Right hindlimb (tissue), 1 donor: ENCODE measurements at regions not wholly inside any gene's neighbourhood (a gene's known extent, or its start where the extent isn't known, plus 50 kb on each side); places are given as distances from the start of the nearest gene placed in this dataset.
A peak's percentile ranks its signal among the peaks of the same experiment; 100 is the strongest.
"Not testable (repeated sequence)": the region's sequence is repeated elsewhere in the genome, so short reads cannot be mapped to it uniquely, and the experiment has no call there.

Experiments
- DNase-seq: peaks from one replicate; pipeline ENCODE4 v3.0.0-alpha.2; 2018

DNA sequence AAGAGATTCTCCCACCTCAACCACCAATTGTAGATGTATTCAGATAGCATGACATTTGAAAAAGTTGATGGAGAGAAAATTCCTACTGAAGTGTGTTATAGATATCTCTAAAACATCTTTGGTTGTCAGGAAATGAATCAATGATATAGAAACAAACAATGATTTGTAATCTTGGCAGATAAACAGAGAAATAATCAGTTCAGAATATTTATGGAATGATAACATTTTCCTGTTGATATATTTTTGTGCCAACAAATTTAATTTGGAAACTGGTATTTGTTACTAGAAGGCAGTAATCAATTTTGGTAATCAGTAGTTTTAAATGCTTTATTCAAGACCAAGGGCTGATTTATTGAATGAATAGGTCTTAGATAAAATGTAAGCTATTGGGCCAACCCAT lies 695.6 kb downstream of the USP25 start:
- DNase-seq = no peak

GRCh38 chr21:16426936-16427335 lies 697.2 kb downstream of the USP25 start:
- no peak for DNase-seq

DNA sequence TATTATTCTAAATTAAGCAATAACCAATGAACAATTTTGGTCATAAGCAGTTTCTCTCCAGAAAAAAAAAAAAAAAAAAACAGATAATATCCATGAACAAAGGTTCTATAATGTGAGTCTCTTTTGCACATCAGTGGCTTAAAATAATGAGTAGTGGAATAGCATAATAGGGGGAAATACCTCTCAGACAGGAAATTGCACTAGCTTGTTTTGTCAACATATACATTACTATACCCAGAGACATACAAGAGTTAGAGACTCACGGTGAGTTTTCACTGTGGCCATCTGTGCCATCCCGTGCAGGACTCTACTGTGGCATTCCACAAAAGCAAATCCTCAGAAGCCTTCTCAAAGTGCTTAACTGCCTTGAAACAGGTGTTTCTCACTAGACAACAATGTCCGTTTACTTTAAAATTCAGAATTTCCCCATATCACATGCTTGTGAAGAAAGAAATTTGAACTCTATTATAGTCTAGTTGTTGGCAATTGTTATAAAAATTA lies 697.9 kb downstream of the USP25 start:
- no peak for DNase-seq

- no peak for DNase-seq
Observed at GRCh38 chr21:16437586-16437985, 707.8 kb downstream of the USP25 start.

DNA sequence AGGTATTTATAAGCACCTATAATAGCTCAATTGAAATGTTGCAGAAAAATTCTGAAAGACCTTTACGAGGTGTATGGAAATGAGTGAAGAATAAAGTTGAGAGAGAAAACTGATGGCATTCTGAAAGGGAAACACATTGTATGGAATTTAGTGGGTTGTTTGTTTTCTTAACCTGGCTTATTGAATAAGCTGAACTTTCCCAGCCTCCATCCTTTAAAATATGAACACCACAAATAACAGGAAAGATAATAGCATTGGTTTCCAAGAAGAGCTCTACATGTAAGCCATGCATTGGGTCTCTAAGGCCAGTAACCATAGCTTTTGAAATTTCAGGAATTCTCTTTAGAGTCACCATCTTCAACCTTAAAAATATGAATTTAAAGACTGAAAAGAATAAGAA lies 709.0 kb downstream of the USP25 start:
- no peak for DNase-seq

DNA sequence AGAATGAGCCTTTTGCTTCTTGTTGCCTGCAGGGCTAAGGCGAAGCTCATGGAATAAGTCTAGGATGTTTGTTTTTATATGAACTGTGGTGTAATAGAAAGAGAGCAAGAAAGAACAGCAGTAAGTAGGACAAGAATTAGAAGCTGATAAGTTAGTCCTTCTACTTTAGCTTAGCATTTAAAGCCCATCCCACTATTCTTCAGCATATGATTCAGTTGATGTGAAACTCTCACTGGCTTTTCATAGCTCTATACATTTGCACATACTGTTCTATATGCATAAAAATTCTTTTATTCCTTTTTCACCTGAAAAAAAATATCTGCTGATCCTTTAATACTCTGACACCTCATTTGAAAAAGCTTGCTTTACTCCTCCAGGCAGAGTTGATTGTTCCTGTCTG lies 712.0 kb downstream of the USP25 start:
- DNase-seq = no peak

DNA sequence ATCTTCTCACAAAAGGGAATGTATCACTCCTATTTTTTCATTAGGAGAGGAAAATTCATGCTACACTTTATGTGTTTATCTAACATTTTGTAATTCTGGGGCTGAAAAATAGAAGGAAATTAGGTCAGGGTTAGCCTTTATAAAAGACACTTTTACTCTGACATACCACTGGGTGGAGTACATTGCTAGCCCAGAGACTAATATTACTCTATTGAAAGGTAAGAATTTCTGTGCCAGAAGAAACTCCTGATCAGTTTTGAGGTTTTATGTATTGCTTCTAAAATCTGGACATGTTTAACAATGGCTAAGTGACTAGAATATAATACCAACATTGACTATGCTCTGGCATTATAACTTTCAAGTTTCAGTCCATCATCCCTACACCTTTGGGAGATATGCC lies 724.6 kb downstream of the USP25 start:
- DNase-seq = no peak

DNA sequence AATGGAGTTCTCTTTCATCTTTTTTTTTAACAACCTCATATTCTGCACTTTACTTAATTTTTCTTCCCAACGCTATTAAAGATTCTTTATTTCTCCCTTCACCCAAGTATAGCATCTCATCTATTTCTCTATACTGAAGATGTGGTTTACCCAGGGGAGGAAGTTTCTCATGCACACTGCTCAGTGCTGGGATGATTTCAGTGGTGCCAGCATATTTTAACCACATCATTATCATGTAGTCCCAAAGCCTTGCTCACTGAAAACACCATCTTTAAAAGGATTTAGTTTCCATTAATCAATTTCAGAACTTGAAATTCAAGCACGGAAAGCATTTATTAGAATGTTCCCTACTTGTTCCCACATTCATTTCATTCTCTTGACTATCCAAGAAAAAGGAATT lies 725.7 kb downstream of the USP25 start:
- DNase-seq = no peak

- peak; percentile 53 for DNase-seq
Observed at GRCh38 chr21:16455978-16456377, 726.2 kb downstream of the USP25 start.

- no peak for DNase-seq
Observed at GRCh38 chr21:16457498-16457897, 727.7 kb downstream of the USP25 start.

GRCh38 chr21:16460936-16461335 lies 731.2 kb downstream of the USP25 start:
- no peak for DNase-seq

DNA sequence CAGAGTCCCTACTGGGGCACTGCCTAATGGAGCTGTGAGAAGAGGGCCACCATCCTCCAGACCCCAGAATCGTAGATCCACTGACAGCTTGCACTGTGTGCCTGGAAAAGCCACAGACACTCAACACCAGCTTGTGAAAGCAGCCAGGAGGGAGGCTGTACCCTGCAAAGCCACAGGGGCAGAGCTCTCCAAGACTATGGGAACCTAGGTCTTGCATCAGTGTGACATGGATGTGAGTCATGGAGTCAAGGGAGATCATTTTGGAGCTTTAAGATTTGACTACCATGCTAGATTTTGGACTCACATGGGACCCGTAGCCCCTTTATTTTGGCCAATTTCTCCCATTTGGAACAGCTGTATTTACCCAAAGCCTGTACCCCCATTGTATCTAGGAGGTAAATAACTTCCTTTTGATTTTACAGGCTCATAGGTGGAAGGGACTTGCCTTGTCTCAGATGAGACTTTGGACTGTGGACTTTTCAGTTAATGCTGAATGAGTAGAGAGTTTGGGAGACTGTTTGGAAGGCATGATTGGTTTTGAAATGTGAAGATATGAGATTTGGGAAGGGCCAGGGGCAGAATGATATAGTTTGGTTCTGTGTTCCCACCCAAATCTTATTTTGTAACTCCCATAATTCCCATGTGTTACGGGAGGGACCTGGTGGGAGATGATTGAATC lies 734.6 kb downstream of the USP25 start:
- not testable (repeated sequence) for DNase-seq

DNA sequence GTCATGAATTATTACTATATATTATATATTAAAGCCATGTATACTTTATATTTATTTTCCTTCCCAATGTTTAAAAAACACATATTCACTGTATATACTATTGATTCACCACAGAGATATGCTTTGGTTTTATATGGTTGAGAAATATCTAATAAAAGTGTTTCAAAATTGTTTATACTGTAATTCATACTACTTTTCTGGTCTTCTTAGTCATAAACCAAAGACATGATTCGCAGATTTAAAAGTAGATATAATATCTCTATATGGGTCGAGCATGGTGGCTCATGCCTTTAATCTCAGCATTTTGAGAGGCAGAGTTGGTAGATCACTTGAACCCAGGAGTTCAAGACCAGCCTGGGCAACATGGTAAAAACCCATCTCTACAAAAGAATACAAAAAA lies 738.4 kb downstream of the USP25 start:
- DNase-seq = no peak

DNA sequence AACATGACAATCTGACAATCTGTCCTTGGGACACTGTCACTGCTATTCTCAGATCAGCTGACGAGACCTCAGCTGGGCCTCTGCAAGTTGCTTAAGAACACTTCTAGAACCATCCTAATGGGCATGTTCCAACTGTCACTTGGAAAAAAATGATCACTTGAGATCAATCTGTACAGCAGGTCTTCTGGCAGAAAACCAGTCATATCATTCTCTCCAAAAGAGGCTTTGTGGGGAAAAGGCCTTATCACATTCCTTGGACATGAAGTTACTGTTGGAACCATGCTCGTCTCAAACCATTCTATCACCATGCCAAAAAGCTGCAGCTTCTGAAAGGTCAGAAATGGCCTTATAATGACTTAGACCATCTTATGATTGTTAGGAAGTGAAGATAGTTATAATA lies 744.2 kb downstream of the USP25 start:
- no peak for DNase-seq

DNA sequence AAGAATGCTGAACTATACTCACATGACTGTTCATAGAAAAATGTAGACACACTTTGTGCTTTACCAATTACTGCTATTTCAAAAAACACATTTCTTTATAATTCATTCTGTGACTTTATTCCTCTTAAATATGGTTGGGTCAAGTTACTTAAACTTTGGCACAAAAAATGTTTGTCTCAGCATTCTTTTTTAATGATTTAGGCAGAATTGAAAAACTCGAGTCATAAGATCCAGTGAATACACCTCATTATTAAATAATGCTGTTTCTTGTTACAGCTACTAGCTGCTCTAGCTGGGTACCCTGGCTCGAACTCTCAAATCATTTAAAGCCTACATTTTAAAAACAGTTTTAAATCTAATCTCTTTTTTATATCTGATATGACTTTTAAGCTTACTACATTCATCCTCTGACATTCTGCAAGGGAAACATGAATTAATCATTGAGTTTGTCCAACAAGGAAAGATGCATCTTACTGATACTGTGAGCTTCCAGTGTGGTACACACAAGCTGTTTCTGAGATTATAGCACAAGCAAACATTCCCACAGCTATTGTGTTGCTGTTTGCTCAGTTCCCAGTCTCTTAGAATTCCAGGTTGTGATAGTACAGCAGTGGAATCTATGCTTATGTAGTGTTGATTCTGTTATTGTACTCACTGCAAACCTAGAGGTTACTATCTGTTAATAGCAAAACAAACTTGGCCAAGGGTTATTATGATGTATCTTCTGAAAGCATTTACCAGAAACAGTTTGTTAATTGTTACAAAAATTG lies 746.5 kb downstream of the USP25 start:
- no peak for DNase-seq

DNA sequence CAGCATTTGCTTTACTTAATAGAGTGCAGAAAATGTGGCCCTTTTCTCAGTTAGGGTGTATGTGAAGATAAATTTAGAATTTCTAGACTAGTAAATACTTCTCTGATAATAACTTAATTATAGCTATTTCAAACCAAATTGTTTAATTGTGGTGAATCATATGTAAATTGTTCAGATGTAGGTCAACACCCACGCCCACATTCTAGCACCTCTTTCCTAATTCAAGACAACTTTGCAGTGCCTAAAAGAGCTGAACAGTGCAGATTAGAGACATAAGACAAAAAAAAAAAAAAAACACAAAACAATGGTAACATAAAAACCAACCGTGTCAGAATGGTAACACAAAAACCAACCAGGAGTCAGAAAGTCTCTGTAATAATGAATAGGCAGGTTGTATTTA lies 758.3 kb downstream of the USP25 start:
- DNase-seq = no peak

GRCh38 chr21:16492356-16492755 lies 762.6 kb downstream of the USP25 start:
- no peak for DNase-seq

DNA sequence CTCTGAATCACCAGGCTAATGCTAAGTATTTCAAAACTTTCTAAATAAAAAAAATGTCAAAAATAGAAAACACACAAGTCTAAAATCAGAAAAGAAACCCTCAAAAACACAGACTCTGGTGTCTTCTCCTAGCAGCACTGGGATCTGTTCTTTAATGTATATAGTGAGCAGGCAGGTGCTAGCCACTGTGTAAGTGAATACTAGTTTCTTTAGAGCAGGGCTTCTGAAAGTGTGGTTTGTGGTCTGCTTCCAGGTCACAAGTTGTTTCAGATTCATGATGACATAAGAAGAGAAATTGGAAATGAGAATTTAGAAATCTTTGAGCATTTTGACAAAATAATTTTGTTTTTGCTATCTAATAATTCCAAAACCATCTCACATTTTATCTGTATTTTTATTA lies 763.1 kb downstream of the USP25 start:
- no peak for DNase-seq

- DNase-seq = no peak
Observed at GRCh38 chr21:16496609-16497008, 766.8 kb downstream of the USP25 start.

DNA sequence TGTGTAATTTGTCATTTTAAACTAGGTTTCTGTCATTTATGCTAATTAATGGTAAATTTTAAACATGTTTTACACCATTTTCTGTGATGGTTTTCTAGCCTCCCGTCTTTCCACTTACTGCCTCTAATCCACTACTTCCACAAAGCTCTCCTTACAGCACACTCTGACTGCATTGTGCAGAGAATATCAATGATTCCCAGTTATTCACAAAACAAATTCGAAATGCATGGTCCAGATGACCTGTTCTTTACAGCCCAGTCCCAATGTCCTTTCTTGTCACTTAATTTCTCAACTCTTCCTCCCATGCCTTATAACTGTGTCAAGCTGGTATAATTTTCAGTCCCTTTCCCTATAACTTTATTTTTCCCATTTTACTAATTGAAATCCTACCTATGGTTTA lies 770.5 kb downstream of the USP25 start:
- no peak for DNase-seq

GRCh38 chr21:16502273-16502672 lies 772.5 kb downstream of the USP25 start:
- no peak for DNase-seq

DNA sequence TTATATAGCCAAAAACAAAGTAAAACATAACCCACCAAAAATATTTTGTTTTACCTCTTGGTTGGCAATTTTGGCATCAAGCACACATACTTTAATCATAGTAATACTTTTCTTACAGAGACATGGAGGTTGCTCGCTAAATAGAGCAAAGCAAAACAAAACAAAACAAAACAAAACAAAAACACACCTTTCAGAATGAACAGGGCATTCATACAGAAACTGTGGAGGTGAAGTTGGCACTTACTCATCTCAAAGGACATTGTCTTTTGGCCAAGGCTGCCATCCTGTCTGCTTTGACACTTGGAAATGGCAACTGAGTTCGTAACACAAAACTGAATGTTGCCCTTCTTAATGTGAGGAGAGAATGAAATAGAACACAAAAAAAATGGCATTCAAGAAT lies 773.1 kb downstream of the USP25 start:
- no peak for DNase-seq

GRCh38 chr21:16504281-16504680 lies 774.5 kb downstream of the USP25 start:
- no peak for DNase-seq

GRCh38 chr21:16504766-16505165 lies 775.0 kb downstream of the USP25 start:
- no peak for DNase-seq

- peak; percentile 44 for DNase-seq
Observed at GRCh38 chr21:16509476-16509875, 779.7 kb downstream of the USP25 start.
